ENCODE measurements at regions not wholly inside any gene's neighbourhood (a gene's known extent, or its start where the extent isn't known, plus 50 kb on each side); places are given as distances from the start of the nearest gene placed in this dataset.

DNA sequence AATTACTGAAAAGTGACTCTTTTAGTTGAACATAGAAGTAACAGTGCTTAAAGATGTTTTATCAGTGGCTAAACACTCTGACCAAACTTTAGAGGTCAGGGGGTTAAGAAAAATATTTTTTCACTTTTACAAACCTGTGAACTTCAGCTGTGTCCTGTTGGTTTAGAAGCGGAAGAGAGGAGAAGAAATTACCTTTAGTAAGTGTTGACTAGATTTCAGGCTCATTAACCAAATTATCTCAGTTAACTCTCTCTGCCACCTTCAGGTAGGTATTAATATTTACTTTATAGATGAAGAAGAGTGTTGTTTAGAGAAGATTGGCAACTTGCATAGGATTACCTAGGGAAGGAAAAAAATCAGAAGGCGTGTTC, 151.9 kb upstream of the CMC1 start:
- Mint-ChIP-seq H3K4me3 (no peak overlapping the region), H3K36me3 (no peaks in the 10 kb centered on the region), H3K27ac (no peak overlapping the region), H3K9me3 (peaks cover 6% of the 10 kb centered on the region), H3K27me3 (no peaks in the 10 kb centered on the region), H3K4me1 (ENCODE audit: unreplicated experiment) (no peaks in the 10 kb centered on the region)
- no peak for DNase-seq (ENCODE audit: extremely low spot score, unreplicated experiment)
- no peak for TF ChIP-seq CTCF (conservative IDR thresholded peaks at IDR 0.05)

- DNase-seq (ENCODE audit: extremely low spot score, unreplicated experiment): no peak
- no peaks in the 10 kb centered on the region for H3K36me3 Mint-ChIP-seq
- H3K9me3 Mint-ChIP-seq: peaks cover 9% of the 10 kb centered on the region
- no peaks in the 10 kb centered on the region for H3K27me3 Mint-ChIP-seq
- H3K27ac Mint-ChIP-seq: no peak overlapping the region
- no peaks in the 10 kb centered on the region for H3K4me1 Mint-ChIP-seq (ENCODE audit: unreplicated experiment)
- no peak overlapping the region for H3K4me3 Mint-ChIP-seq
- TF ChIP-seq CTCF (conservative IDR thresholded peaks at IDR 0.05): no peak
Observed at GRCh38 chr3:28099296-28099695, 142.1 kb upstream of the CMC1 start.

DNA sequence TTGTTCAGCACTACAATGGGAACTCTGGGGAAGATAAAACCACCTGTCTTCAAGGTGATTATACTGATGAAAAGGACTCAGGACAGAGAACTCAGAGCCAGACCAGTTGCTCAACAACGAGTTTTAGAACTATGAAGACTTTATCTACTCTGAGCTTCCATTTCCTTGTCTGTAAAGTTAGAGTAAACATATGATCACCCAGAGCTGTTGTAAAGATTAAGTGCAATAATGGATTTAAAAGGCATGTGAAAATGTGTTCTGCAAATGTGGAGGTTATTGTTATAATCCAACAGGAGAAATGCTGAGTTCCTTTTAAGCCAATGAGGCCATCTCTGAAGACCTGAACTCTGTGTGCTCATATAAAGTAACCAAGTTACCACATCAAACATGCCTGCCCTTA, 139.7 kb upstream of the CMC1 start:
- no peak for DNase-seq (ENCODE audit: extremely low spot score, unreplicated experiment)
- no peak overlapping the region for H3K27ac Mint-ChIP-seq
- no peak for TF ChIP-seq CTCF (conservative IDR thresholded peaks at IDR 0.05)
- no peaks in the 10 kb centered on the region for H3K27me3 Mint-ChIP-seq
- H3K9me3 Mint-ChIP-seq: peaks cover 9% of the 10 kb centered on the region
- H3K36me3 Mint-ChIP-seq: no peaks in the 10 kb centered on the region
- no peak overlapping the region for H3K4me3 Mint-ChIP-seq
- H3K4me1 Mint-ChIP-seq (ENCODE audit: unreplicated experiment): no peaks in the 10 kb centered on the region

DNA sequence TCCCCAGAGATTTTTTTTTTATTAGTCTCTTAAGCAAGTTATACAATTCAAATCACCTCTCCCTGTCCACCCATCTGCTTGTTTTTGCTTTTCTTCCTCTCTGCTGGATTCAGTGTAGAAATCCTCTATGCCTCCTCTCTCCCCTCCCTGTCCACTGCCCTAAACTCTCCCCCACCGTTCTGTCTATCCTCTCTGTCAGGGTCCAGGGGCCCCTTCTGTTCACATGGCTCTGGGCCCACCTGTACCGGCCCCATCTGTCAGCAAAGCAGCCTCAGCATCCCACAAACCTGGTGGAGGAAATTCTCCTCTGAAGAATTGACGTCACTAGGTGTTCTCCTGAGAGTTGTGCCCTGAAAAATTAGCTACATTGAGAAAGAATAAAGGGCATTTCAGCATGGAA, 137.6 kb upstream of the CMC1 start:
- DNase-seq (ENCODE audit: extremely low spot score, unreplicated experiment): no peak
- Mint-ChIP-seq H3K27me3 (no peaks in the 10 kb centered on the region), H3K4me1 (ENCODE audit: unreplicated experiment) (no peaks in the 10 kb centered on the region), H3K27ac (no peak overlapping the region), H3K36me3 (no peaks in the 10 kb centered on the region), H3K9me3 (peaks cover 9% of the 10 kb centered on the region), H3K4me3 (no peak overlapping the region)
- no peak for TF ChIP-seq CTCF (conservative IDR thresholded peaks at IDR 0.05)

GRCh38 chr3:28104896-28105534, 136.4 kb upstream of the CMC1 start:
- TF ChIP-seq CTCF (conservative IDR thresholded peaks at IDR 0.05): no peak
- no peak overlapping the region for H3K27ac Mint-ChIP-seq
- H3K4me3 Mint-ChIP-seq: no peak overlapping the region
- H3K4me1 Mint-ChIP-seq (ENCODE audit: unreplicated experiment): no peaks in the 10 kb centered on the region
- no peak for DNase-seq (ENCODE audit: extremely low spot score, unreplicated experiment)
- H3K9me3 Mint-ChIP-seq: peaks cover 5% of the 10 kb centered on the region
- H3K36me3 Mint-ChIP-seq: no peaks in the 10 kb centered on the region
- no peaks in the 10 kb centered on the region for H3K27me3 Mint-ChIP-seq

GRCh38 chr3:28109829-28110228, 131.6 kb upstream of the CMC1 start:
- no peak overlapping the region for H3K27ac Mint-ChIP-seq
- DNase-seq (ENCODE audit: extremely low spot score, unreplicated experiment): no peak
- no peaks in the 10 kb centered on the region for H3K4me1 Mint-ChIP-seq (ENCODE audit: unreplicated experiment)
- no peak for TF ChIP-seq CTCF (conservative IDR thresholded peaks at IDR 0.05)
- no peak overlapping the region for H3K4me3 Mint-ChIP-seq
- no peaks in the 10 kb centered on the region for H3K9me3 Mint-ChIP-seq
- no peaks in the 10 kb centered on the region for H3K27me3 Mint-ChIP-seq
- H3K36me3 Mint-ChIP-seq: no peaks in the 10 kb centered on the region
